ENCODE measurements at regions not wholly inside any gene's neighbourhood (a gene's known extent, or its start where the extent isn't known, plus 50 kb on each side); places are given as distances from the start of the nearest gene placed in this dataset.

GRCh38 chr16:63742150-63742549 lies 1379.7 kb downstream of the CDH11 start:
- no peak for TF ChIP-seq E4F1 (IDR thresholded peaks at IDR 0.05; ENCODE audit: borderline replicate concordance, partially characterized antibody)
- no peak for TF ChIP-seq RCOR1 (conservative IDR thresholded peaks at IDR 0.05; ENCODE audit: low read depth, low read length)
- TF ChIP-seq HDAC6 (IDR thresholded peaks at IDR 0.05; ENCODE audit: unreplicated experiment) = no peak
- no peak for TF ChIP-seq ZNF217 (IDR thresholded peaks at IDR 0.05)
- TF ChIP-seq TCF12 (IDR thresholded peaks at IDR 0.05; ENCODE audit: low read depth, low read length) = no peak
- TF ChIP-seq ZNF274 (IDR thresholded peaks at IDR 0.05; ENCODE audit: insufficient read depth, insufficient read length) = no peak
- no peak for TF ChIP-seq YY1 (IDR thresholded peaks at IDR 0.05; ENCODE audit: low read depth, low read length)
- TF ChIP-seq RAD21 (IDR thresholded peaks at IDR 0.05; ENCODE audit: insufficient read depth, low read depth, low read length) = no peak
- no peak for TF ChIP-seq CTCF (IDR thresholded peaks at IDR 0.05 in 2 of 3, conservative IDR thresholded peaks at IDR 0.05 in 1 of 3; ENCODE audit: control insufficient read depth in 2 of 3, extremely low read depth in 1 of 3, insufficient read depth in 1 of 3, low read depth in 3 of 3, low read length in 3 of 3)
- no peak for TF ChIP-seq TAF1 (IDR thresholded peaks at IDR 0.05; ENCODE audit: borderline replicate concordance, low read depth, low read length)
